ENCODE measurements at regions not wholly inside any gene's neighbourhood (a gene's known extent, or its start where the extent isn't known, plus 50 kb on each side); places are given as distances from the start of the nearest gene placed in this dataset.

DNA sequence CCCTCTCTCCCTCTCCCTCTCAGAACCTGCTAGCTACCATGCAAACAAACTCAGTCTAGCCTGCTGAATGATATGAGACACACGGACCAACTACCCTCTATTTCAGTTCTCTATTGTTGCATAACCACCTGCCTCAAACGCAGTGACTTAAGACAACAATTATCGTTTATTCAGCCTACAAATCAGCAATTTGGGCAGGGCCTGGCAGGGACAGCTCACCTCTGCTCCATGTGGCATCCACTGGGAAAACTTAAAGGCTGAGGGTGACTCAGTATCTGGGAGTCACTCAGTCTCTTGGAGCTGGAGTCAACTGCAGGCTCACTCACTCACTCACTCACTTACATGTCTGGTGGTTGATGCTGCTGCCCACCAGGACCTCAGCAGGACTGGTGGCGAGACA, 121.3 kb downstream of the SEC16B start:
- no peak for DNase-seq (ENCODE audit: low read depth)

DNA sequence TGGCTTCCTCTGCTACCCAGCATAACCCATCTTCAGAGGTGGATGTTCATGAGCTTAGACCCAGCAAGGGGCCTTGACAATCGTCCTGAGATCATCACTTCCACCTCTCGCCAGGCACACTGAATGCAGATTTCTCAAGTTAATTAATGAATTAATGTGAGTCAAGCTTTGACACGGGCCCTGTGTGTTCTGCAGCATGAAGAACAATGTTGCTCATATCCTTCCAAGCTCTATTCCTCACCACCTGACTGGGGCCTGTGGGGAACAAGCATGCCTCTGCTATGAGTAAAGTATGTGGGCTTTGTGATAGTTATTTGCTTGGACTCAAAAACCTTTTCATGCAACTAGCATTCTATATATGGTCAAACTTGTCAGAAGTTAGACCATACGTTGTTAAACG, 122.0 kb downstream of the SEC16B start:
- no peak for DNase-seq (ENCODE audit: low read depth)

DNA sequence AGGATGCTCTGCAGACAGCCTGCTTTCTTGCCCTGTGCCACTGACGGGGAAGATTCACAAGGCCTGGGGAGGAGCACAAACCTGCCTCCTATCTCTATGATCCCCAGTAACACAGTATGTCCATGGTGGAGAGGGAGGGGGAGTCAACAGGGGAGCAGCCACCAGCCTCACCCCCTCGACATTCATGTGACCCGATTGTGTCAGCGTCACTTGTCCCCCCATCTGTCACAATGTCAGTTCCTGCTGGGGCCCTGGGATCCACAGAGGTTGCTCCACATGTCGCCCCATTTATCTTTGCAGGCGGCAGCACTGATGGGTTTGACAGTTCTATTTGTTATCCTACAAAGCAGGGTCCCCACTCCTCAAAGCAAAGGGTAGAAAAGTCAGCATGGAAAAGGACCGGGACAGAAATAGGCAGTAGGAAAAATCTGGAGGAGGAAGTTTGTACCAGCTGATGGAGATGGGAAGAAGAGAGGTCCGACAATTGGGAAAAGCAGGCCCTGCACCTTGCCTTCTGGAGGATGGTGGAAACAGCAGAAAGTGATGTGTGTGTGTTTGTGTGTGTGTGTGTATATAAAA, 130.9 kb downstream of the SEC16B start:
- no peak for DNase-seq (ENCODE audit: low read depth)

DNA sequence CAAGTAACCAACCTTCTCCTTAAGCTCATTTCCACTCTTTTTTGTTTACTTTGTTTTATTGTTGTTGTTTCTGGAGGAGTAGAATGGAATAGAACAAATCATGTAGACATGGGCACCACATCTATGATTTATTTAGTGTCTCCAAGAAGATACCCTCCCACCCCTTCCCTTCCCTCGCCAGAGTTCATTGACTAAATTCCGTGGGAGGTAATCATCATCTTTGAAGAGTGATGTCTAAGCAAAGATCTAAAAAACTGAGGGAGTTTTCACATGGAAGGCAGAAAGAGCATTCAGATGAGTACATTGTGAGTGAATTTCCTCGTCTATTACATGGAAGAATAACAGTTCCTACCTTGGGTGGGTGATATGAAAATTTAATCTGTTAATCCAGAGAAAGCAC, 136.2 kb downstream of the SEC16B start:
- DNase-seq (ENCODE audit: low read depth), result no peak

DNA sequence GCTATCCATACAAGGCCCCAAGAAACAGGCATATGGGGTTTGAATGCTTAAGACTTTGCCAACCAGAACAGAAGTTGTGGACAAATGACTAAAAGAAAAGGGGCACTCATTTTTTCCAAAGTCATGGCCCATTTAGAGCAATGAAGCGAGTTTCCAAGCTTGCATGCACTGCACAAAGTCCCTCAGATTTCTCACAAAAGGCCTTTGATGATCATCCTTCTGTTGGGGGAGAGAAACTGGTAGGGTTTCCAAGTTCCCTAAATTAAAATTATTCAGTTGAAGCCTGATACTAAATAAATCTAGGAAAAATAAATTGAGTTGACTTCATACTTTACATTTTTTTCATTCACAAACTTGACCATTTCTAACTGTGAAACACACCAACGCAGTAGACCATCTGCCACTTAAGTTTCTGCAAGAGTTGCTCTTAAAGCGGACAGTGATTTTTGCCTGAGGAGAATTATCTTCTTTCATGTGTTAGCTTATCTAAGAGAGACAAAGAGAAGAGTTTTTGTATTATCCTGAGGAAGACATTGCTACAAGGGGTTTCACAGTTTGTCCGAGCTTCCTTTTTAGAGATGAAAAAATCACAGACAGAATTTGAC, 139.2 kb downstream of the SEC16B start:
- DNase-seq (ENCODE audit: low read depth), result no peak

DNA sequence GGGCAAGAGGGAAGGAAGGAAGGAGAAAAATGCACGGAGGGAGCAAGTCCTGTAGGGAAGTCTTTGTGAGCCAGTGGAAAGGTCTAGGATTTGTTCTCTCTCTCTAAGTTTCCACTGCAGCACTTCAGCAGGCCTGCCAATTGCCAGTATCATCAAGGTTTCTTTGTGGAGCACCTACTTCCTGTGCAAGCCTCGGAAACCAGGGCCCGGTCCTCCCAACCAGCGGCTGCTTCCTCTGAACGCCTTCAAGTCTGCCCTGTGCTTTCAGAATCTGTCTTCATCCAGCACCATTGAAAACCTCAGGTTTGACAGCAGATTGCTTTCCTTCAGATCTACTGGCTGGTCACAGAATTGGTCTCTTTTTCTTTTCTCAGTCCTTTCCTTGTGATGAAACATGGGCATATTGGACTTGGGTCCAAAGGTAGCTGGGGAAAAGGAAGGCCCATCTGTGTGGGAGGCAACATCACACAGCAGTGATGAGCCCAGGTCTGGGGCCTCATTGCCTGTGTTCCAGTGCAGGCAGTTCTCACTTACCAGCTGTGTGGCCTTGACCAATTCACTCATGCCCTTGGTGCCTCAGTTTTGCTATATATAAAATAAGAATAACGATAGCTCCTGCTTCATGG, 144.5 kb downstream of the SEC16B start:
- DNase-seq (ENCODE audit: low read depth), result no peak

DNA sequence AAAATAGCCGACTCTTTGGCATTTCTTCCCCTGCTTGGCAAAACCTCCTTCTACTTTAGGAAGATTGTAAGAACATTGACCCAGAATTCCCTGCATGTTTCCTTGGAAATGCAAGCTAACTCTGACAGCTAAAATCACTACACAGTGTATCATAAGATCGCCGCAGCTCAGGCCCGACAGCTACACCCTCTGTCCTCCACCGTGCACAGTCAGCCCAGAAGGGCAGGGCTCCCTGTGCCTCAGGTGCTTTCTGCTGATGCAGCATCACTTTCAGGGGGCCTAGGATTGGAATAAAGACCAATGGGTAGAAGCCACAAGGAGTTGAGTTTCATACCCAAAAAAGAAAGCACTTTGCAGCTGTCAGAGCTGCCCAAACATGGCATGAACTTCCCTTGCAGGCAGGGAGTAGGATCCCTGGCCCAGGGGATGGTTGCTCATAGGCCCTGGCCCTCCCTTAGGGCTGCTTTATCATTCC, 145.3 kb downstream of the SEC16B start:
- DNase-seq (ENCODE audit: low read depth), result no peak

DNA sequence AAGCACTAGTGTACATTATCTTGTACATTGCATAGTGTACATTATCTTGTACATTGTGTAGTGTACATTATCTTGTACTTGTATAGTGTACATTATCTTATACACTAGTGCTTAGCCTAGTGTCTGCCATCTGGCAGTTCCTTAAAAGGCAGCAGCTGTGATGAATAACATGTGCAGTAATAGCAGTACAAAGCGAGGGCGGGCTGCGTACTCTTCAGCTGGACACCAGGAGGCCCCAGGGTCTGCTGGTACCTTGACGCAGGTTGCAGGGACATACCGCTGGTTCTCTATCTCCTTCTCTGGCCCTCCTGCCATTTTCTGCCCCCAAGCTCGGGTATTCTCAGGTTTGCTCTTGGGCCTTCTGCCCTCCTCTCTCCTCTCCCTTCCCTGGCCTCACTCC, 149.6 kb downstream of the SEC16B start:
- DNase-seq (ENCODE audit: low read depth), result no peak

DNA sequence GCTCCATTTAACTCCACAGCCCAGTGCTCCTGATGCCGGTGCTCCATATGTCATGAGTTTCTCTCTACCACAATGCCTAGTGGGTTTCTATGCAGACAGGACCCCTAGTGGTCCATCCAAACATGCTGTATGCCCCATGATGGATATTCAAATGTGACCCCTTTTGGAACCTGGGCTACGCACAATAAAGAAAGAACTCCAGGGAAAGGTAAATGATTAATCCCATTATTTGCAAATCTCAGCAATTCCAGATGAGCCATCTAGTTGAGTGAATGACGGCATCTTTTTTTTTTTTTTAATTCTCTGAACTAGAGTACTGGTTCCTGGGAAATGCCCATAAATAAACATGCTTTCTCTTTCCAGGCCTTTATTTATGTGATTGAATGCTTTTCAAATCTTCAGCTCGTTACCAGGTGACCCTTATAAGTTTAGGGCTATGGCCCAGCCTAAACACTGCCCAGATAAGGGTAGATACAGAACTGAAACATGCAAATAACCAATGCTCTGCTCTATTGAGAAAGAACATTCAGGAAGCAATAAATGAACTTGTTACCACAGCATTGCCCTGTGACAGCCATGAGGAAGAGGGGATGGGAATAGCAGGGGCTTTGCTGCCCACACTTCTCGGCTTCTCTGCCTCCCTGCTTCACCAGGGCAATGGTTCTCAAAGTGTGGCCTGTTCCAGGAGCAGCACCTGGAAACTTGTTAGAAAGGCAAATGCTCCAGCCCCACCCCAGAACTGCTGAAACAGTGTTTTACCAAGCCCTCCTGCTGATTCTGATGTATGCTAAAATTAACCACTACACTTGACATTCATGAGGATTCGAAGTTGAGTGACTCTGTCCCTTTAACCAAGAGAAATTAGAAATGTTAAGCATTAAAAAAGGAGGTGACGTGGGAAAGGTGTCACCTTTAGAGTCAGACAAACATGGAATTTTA, 151.7 kb downstream of the SEC16B start:
- no peak for DNase-seq (ENCODE audit: low read depth)

DNA sequence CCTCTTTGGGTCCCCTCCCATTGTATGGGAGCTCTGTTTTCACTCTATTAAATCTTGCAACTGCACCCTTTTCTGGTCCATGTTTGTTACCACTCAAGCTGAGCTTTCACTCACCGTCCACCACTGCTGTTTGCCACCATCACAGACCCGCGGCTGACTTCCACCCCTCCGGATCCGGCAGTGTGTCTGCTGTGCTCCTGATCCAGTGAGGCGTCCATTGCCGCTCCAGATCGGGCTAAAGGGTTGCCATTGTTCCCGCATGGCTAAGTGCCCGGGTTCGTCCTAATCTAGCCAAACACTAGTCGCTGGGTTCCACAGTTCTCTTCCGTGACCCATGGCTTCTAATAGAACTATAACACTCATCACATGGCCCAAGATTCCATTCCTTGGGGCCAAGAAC, 157.2 kb downstream of the SEC16B start:
- no peak for DNase-seq (ENCODE audit: low read depth)

DNA sequence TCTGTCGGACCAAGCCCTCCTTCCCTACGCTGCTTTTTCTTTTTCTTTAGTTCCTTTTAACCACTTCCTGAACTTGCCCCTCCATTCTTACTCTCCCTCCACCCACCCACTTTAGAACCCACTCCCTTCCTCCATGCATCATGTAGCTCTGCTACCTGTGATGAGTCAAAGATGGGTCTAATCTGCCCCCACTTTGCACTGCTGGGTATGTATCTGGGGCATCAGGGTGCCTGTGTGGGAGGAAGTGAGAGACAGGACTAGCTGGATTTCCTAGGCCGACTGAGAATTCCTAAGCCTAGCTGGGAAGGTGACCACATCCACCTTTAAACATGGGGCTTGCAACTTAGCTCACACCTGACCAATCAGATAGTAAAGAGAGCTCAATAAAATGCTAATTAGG, 157.7 kb downstream of the SEC16B start:
- DNase-seq (ENCODE audit: low read depth), result no peak

DNA sequence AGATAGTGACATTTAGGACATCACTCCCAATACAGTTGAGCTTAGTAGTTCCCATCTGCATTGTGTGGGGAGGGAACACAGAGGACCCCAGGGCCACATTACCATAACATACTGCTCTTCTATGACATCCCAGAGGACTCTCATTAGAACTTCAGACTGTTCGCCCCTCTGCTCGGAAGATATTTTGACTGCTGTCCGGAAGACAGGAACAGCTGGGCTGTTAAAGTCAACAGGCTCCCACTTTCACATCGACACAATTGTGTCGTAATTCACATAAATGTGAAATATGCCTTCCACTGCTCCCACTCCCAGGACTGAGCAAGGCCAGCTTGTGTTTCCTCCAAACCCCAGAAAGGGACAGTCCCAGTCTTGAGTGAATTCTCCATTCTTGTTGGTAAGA, 158.4 kb downstream of the SEC16B start:
- no peak for DNase-seq (ENCODE audit: low read depth)

DNA sequence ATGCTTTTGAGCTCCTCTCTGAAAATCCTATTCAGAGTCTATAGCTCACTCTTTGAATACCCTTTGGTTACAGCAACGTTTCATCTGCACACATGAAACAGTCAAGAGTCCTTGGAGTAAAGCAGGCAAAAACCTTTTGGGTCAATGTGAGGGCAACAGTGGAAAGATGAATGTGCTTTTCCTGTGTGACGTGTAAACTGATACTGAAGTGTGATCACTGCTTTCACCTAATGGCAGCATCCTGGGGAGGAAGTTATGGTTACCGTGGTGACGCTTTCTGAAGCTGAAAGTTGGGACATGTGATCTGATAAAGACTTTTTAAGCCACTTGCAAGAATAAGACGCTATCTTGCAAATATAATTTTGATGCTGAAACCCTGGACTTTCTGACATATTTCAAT, 160.0 kb downstream of the SEC16B start:
- DNase-seq (ENCODE audit: low read depth), result no peak

DNA sequence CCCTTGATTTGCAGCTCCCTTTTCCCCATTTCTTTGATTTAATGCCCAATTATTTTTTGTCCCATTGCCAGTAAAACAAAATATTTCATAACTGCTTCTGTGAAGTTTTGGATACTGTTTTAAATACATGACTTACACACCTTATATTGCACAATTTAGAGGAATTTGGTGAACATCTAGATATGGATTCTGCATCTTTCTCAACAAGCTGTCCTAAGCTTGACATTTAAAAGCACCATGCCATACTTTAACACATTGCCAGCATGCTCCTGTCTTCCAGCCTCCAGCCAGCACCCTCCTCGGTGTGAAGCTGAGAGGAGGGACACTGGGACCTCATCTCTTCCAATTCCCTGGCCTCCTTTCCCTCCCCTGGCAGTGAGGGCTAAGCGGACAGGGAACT, 167.6 kb downstream of the SEC16B start:
- DNase-seq (ENCODE audit: low read depth), result no peak

DNA sequence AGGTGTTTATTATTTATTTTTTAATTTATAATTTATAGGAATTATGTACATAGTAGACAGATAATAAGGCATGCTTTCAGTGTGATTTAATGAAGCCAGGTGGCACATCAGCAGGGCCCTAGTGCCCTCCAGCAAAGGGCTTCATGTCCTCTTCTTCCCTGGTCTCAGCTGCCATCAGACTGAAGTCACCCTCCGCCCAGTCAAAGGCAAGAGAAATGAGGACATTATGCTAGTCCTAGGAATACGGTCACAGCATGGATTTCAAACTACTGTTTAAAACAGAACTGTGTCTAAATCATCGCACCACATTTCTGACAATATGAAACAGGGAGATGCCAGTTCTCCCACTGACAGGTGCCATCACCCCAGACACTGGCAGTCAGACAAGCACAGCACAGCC, 168.1 kb downstream of the SEC16B start:
- DNase-seq (ENCODE audit: low read depth), result no peak

DNA sequence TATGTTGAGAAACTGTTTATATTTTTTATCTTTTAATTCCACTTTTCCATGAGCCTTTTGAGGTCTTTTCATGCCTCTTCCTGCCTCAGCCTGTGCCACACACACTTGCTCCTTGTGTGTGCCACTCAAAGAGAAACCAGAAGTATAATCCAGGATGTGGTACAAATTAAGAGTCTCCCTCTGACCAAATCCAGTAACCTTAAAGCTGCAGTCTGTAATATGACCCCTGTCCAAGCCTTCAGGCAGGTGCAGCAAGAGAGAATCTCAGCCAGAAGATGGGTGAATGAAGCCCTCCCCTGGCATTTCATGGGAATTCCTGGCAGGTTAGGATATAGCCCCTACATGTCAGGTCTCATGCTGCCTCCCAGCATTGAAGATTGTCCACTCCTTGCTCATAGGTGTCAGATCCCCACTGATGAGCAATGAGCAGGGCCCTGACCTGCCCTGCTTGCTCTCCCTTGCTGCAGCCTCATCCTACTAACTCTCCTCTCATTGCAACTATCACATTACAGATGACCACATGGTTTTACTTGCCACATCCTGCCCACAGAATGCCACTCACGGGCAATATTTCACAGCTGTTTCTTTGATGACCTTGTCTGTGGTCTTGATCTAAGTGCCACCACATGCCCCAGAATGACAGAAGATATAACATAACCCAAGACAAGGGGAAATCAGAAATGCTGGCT, 169.3 kb downstream of the SEC16B start:
- no peak for DNase-seq (ENCODE audit: low read depth)

DNA sequence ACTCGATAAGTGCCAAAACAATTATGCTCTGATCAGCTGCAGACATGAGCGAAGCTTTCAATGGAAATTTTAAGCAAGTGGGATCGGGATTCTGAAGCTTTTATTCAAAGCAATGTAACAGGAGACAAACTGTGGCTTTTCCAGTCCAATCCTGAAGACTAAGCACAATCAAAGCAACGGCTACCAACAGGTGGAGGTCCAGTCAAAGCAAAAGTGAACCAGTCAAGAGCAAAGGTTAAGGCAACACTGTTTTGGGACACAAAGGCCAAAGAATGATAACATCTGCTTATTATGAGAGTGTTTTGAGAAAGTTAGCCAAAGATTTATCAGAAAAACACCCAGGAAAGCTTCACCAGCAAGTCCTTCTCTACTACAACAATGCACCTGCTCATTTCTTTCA, 170.1 kb downstream of the SEC16B start:
- DNase-seq (ENCODE audit: low read depth), result no peak

DNA sequence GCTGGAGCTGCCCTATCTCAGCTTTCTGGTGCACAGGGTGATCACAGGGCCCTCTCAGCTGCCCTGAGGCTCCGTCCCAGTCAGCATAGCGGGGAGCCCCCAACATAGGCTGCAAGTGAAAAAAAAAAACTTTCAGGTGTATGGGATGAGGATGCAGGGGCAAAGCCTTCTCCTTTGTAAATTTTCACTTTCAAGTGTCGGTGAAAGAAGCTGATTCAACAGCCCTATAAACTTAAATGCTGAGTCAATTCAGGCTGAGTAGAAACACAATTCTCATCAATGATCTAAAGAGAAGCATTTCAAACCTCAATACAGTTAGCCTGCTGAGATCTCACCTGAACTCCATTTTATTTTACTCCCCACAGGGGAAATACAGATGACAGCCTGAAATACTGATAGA, 171.2 kb downstream of the SEC16B start:
- no peak for DNase-seq (ENCODE audit: low read depth)

DNA sequence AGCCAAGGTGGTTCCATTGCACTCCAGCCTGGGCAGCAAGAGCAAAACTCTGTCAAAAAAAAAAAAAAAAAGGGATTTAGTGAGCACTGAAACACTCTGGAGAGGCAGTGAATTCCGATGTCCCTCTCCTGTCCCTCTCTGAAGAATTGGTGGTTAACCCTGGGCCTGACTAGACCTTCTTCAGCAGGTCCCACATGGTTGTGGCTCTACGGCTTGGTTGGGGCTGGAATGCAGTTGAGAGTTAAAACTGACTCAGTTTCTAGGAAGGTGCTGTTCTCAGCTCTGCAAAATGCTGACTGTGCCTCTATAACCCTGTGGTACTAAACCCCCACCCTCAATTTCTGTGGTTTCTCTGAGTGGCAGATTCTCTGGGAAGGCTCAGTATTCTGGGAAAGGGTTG, 173.3 kb downstream of the SEC16B start:
- no peak for DNase-seq (ENCODE audit: low read depth)

DNA sequence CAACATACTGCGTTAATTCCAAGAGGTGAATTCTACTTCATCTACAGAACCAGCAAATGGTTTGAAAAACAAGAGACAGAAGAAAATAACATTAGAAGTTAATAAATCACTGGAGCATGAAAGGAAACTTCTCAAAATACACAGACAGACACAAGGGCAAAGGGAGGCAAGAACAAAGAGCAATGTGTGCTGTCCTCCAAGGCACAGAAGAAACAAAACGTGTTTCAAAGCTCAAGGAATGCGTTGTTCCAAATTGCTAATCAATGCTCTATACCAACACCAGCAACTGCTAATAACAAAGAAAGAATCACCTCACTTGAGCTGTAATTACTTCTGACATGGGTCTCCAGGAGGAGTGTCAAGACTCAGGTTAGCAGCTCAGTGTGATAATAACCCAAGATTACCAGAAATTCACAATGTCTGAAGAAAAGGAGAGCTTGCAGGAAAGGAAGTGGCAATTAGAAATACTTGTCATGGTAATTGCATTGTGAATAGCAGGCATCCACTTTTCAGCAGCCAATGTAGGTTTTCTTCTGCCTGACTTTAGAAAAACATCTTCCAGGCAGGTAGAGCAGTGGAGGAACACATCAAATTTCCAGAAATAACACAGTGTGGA, 175.4 kb downstream of the SEC16B start:
- no peak for DNase-seq (ENCODE audit: low read depth)

DNA sequence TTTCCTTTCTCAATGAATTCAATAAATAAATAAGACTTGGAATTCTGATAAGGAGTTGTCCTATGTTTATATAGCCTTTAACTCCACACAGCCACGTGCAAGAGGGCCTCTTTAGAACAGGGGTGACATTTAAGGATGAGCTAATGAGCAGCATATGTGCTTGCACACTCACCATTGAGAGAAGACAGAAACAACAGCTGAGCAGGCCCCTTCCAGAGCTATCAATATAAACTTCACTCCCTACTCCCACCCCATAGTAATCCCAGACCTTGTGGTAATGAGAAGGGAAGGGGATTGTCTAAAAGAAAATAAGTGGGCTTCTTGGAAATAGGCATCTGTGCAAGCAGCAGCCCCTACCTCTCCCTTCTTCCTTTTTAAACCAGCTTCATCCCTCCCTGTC, 176.0 kb downstream of the SEC16B start:
- DNase-seq (ENCODE audit: low read depth), result no peak

Data from forelimb muscle (tissue), 1 donor.